ENCODE measurements at regions not wholly inside any gene's neighbourhood (a gene's known extent, or its start where the extent isn't known, plus 50 kb on each side); places are given as distances from the start of the nearest gene placed in this dataset.

DNA sequence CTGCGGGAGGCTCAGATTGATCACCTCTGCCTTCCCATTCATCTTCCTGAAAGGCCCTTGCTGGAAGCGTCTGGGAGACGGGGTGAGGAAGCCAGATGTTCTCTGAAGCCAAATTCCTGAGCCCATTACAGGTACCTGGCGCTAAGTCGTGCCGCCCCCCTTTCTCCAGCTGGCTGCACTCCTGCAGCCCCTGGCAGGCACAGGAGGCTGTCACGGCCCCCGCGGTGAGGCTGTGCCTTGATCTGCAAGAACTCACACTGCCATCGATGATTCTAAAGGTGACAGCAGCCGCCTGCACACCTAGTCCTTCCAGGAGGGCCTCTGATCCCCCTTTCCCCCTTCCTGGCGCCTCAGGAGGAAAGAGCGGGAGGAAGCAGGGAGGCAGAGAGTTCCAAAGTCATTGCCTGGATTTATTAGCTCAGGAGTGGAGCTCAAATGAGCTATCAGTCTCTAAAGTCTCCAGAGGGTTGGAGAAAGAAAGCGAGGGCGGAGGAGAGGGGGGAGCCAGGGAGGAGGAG is 106.9 kb downstream of the RFLNA start:
- TF ChIP-seq, protein P1, sequence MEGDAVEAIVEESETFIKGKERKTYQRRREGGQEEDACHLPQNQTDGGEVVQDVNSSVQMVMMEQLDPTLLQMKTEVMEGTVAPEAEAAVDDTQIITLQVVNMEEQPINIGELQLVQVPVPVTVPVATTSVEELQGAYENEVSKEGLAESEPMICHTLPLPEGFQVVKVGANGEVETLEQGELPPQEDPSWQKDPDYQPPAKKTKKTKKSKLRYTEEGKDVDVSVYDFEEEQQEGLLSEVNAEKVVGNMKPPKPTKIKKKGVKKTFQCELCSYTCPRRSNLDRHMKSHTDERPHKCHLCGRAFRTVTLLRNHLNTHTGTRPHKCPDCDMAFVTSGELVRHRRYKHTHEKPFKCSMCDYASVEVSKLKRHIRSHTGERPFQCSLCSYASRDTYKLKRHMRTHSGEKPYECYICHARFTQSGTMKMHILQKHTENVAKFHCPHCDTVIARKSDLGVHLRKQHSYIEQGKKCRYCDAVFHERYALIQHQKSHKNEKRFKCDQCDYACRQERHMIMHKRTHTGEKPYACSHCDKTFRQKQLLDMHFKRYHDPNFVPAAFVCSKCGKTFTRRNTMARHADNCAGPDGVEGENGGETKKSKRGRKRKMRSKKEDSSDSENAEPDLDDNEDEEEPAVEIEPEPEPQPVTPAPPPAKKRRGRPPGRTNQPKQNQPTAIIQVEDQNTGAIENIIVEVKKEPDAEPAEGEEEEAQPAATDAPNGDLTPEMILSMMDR (IDR thresholded peaks at IDR 0.05), result no peak
- TF ChIP-seq EP300 (IDR thresholded peaks at IDR 0.05) (no peak), POLR2AphosphoS5 (IDR thresholded peaks at IDR 0.05) (no peak), POLR2A (IDR thresholded peaks at IDR 0.05; ENCODE audit: low read depth) (no peak)
